ENCODE measurements at regions not wholly inside any gene's neighbourhood (a gene's known extent, or its start where the extent isn't known, plus 50 kb on each side); places are given as distances from the start of the nearest gene placed in this dataset.
"Not testable (repeated sequence)": the region's sequence is repeated elsewhere in the genome, so short reads cannot be mapped to it uniquely, and the experiment has no call there.

GRCh38 chr15:77909182-77909940, 168.2 kb downstream of the TBC1D2B start:
- DNase-seq: no peak

- not testable (repeated sequence) for DNase-seq
Observed at GRCh38 chr15:77908752-77909111, 168.8 kb downstream of the TBC1D2B start.

- peak; percentile 43 for DNase-seq
Observed at GRCh38 chr15:77907824-77908751, 169.4 kb downstream of the TBC1D2B start.

- not testable (repeated sequence) for DNase-seq
Observed at GRCh38 chr15:77906062-77906990, 171.2 kb downstream of the TBC1D2B start.

GRCh38 chr15:77905301-77905920, 172.1 kb downstream of the TBC1D2B start:
- no peak for DNase-seq

GRCh38 chr15:77904901-77905300, 172.6 kb downstream of the TBC1D2B start:
- no peak for DNase-seq

- no peak for DNase-seq
Observed at GRCh38 chr15:77904436-77904821, 173.1 kb downstream of the TBC1D2B start.

GRCh38 chr15:77903761-77904435, 173.6 kb downstream of the TBC1D2B start:
- DNase-seq: not testable (repeated sequence)

GRCh38 chr15:77902921-77903760, 174.4 kb downstream of the TBC1D2B start:
- DNase-seq: not testable (repeated sequence)

GRCh38 chr15:77901921-77902750, 175.4 kb downstream of the TBC1D2B start:
- no peak for DNase-seq

GRCh38 chr15:77901251-77901881, 176.1 kb downstream of the TBC1D2B start:
- DNase-seq: no peak

- peak; percentile 32 for DNase-seq
Observed at GRCh38 chr15:77900331-77900963, 177.1 kb downstream of the TBC1D2B start.

GRCh38 chr15:77899776-77900175, 177.7 kb downstream of the TBC1D2B start:
- DNase-seq: not testable (repeated sequence)

- no peak for DNase-seq
Observed at GRCh38 chr15:77898811-77899730, 178.4 kb downstream of the TBC1D2B start.

GRCh38 chr15:77897896-77898406, 179.6 kb downstream of the TBC1D2B start:
- DNase-seq: no peak

- DNase-seq: not testable (repeated sequence)
Observed at GRCh38 chr15:77897113-77897895, 180.2 kb downstream of the TBC1D2B start.
